GM18867 (cell line): ENCODE measurements at regions not wholly inside any gene's neighbourhood (a gene's known extent, or its start where the extent isn't known, plus 50 kb on each side); places are given as distances from the start of the nearest gene placed in this dataset.

Experiments used
- ATAC-seq: cut with Tn5 transposase; IDR thresholded peaks from one replicate; pipeline ENCODE4 v1.9.1; 2021; ENCODE audit warnings: mild to moderate bottlenecking, moderate library complexity; ENCODE audit not compliant: unreplicated experiment

- ATAC-seq, result no peak
These were observed 258.7 kb upstream of the IRX4 start for GRCh38 chr5:2141254-2142000.

- no peak for ATAC-seq
These were observed 257.9 kb upstream of the IRX4 start for GRCh38 chr5:2140501-2141175.

- no peak for ATAC-seq
These were observed 256.8 kb upstream of the IRX4 start for GRCh38 chr5:2139478-2139877.

GRCh38 chr5:2138896-2139295 is 256.2 kb upstream of the IRX4 start:
- no peak for ATAC-seq

- ATAC-seq, result no peak
These were observed 254.8 kb upstream of the IRX4 start for GRCh38 chr5:2137444-2138050.

- ATAC-seq, result no peak
These were observed 254.1 kb upstream of the IRX4 start for GRCh38 chr5:2136728-2137333.

- no peak for ATAC-seq
These were observed 253.1 kb upstream of the IRX4 start for GRCh38 chr5:2135833-2136232.

- ATAC-seq, result no peak
These were observed 252.6 kb upstream of the IRX4 start for GRCh38 chr5:2135354-2135753.

GRCh38 chr5:2134543-2135292 is 252.0 kb upstream of the IRX4 start:
- no peak for ATAC-seq

GRCh38 chr5:2133936-2134335 is 251.2 kb upstream of the IRX4 start:
- ATAC-seq, result no peak

GRCh38 chr5:2133080-2133479 is 250.4 kb upstream of the IRX4 start:
- no peak for ATAC-seq

- ATAC-seq, result no peak
These were observed 249.7 kb upstream of the IRX4 start for GRCh38 chr5:2132497-2132847.

GRCh38 chr5:2131826-2132496 is 249.2 kb upstream of the IRX4 start:
- ATAC-seq, result no peak

- ATAC-seq, result no peak
These were observed 248.5 kb upstream of the IRX4 start for GRCh38 chr5:2131196-2131595.

GRCh38 chr5:2130361-2130760 is 247.6 kb upstream of the IRX4 start:
- ATAC-seq, result no peak

GRCh38 chr5:2129568-2130272 is 247.0 kb upstream of the IRX4 start:
- ATAC-seq, result no peak

GRCh38 chr5:2128686-2129355 is 246.1 kb upstream of the IRX4 start:
- ATAC-seq, result no peak

- no peak for ATAC-seq
These were observed 243.8 kb upstream of the IRX4 start for GRCh38 chr5:2126512-2126911.

GRCh38 chr5:2125901-2126265 is 243.2 kb upstream of the IRX4 start:
- no peak for ATAC-seq
